ENCODE measurements at regions not wholly inside any gene's neighbourhood (a gene's known extent, or its start where the extent isn't known, plus 50 kb on each side); places are given as distances from the start of the nearest gene placed in this dataset.

DNA sequence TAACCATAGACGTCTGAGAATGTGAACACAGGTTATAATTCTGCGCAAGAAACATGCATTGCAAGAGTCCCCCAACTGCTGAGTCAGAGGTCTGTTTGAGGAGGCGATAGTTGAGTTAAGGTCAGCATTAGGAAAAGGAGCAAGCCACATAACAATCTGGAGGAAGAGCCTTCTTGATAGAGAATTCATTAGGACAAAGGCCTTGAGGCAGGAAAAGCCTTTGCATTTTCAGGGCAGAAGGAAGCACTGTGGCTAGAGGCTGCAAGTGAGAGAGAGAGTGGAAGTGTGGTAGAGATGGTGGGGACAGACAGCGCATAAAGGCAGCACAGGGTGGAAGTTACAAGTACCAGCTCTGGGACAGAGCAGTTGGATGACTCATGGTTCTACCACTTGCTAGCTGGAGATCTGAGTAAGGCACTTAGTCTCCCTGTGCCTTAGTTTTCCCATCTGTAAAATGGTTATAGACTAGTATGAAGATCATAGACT lies 125.8 kb upstream of the LNX1 start:
- WGBS (ENCODE audit: low lambda C conversion rate): 91% methylated on average over 4 of the region's 4 CpGs
- DNase-seq: no peak
- Histone ChIP-seq H3K27ac (ENCODE audit: low read depth in 2 of 2, low read length in 1 of 2) (no peak overlapping the region), H2AFZ (ENCODE audit: low read depth) (no peak overlapping the region), H4K20me1 (ENCODE audit: insufficient read depth) (no peaks in the 10 kb centered on the region), H3K27me3 (ENCODE audit: insufficient read depth) (no peaks in the 10 kb centered on the region), H3K9me2 (no peaks in the 10 kb centered on the region), H3K9ac (no peak overlapping the region), H3K4me3 (ENCODE audit: low read depth in 2 of 2, low read length in 1 of 2) (no peak overlapping the region), H3F3A (replicated peaks; ENCODE audit: insufficient read depth) (peaks cover 40% of the 10 kb centered on the region), H3K36me3 (replicated peaks in 1 of 2; ENCODE audit: control insufficient read depth in 1 of 2, insufficient read depth in 2 of 2, low read length in 1 of 2) (no peaks in the 10 kb centered on the region), H3K4me1 (ENCODE audit: control insufficient read depth in 1 of 2, insufficient read depth in 2 of 2, low read depth in 1 of 2, low read length in 1 of 2) (peaks cover 4 to 22% of the 10 kb centered on the region in 2 experiments), H3K9me3 (no peaks in the 10 kb centered on the region), H3K4me2 (no peak overlapping the region), H3K79me2 (ENCODE audit: insufficient read depth) (no peaks in the 10 kb centered on the region)
- ChIA-PET CTCF (interaction anchor here (0.6 to 1.8 kb wide), 3 partner anchors 28 to 518 kb away, joined by 3 to 4 read pairs (median 3); no protein-coding TSS in a partner anchor), POLR2A (no interaction called here)
- TF ChIP-seq TEAD4 (IDR thresholded peaks at IDR 0.05; ENCODE audit: borderline replicate concordance, insufficient read depth) (no peak), NRF1 (IDR thresholded peaks at IDR 0.05; ENCODE audit: low read depth, low read length) (no peak), ELF1 (IDR thresholded peaks at IDR 0.05) (no peak), FOXM1 (IDR thresholded peaks at IDR 0.05; ENCODE audit: low read depth) (no peak), RCOR1 (IDR thresholded peaks at IDR 0.05; ENCODE audit: low read length) (no peak), MXI1 (IDR thresholded peaks at IDR 0.05; ENCODE audit: low read depth, low read length) (no peak), MEF2A (IDR thresholded peaks at IDR 0.05; ENCODE audit: borderline replicate concordance, low read depth) (no peak), RXRA (IDR thresholded peaks at IDR 0.05; ENCODE audit: borderline replicate concordance, low read depth) (no peak), CHD2 (IDR thresholded peaks at IDR 0.05; ENCODE audit: low read length, partially characterized antibody) (no peak), FOSL2 (IDR thresholded peaks at IDR 0.05; ENCODE audit: borderline replicate concordance, low read depth) (no peak), POLR2AphosphoS5 (IDR thresholded peaks at IDR 0.05; ENCODE audit: low read depth, low read length) (no peak), GABPA (IDR thresholded peaks at IDR 0.05; ENCODE audit: low read depth) (no peak), RAD21 (IDR thresholded peaks at IDR 0.05; ENCODE audit: low read length) (no peak), SMC3 (IDR thresholded peaks at IDR 0.05; ENCODE audit: low read depth, low read length) (no peak), GATA2 (CRISPR knock-in tag; IDR thresholded peaks at IDR 0.05) (no peak), EZH2phosphoT487 (IDR thresholded peaks at IDR 0.05; ENCODE audit: borderline replicate concordance, low read depth) (no peak)
- TF ChIP-seq, protein P1, sequence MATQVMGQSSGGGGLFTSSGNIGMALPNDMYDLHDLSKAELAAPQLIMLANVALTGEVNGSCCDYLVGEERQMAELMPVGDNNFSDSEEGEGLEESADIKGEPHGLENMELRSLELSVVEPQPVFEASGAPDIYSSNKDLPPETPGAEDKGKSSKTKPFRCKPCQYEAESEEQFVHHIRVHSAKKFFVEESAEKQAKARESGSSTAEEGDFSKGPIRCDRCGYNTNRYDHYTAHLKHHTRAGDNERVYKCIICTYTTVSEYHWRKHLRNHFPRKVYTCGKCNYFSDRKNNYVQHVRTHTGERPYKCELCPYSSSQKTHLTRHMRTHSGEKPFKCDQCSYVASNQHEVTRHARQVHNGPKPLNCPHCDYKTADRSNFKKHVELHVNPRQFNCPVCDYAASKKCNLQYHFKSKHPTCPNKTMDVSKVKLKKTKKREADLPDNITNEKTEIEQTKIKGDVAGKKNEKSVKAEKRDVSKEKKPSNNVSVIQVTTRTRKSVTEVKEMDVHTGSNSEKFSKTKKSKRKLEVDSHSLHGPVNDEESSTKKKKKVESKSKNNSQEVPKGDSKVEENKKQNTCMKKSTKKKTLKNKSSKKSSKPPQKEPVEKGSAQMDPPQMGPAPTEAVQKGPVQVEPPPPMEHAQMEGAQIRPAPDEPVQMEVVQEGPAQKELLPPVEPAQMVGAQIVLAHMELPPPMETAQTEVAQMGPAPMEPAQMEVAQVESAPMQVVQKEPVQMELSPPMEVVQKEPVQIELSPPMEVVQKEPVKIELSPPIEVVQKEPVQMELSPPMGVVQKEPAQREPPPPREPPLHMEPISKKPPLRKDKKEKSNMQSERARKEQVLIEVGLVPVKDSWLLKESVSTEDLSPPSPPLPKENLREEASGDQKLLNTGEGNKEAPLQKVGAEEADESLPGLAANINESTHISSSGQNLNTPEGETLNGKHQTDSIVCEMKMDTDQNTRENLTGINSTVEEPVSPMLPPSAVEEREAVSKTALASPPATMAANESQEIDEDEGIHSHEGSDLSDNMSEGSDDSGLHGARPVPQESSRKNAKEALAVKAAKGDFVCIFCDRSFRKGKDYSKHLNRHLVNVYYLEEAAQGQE (IDR thresholded peaks at IDR 0.05; ENCODE audit: low read depth, low read length): no peak
- TF ChIP-seq, protein P2, sequence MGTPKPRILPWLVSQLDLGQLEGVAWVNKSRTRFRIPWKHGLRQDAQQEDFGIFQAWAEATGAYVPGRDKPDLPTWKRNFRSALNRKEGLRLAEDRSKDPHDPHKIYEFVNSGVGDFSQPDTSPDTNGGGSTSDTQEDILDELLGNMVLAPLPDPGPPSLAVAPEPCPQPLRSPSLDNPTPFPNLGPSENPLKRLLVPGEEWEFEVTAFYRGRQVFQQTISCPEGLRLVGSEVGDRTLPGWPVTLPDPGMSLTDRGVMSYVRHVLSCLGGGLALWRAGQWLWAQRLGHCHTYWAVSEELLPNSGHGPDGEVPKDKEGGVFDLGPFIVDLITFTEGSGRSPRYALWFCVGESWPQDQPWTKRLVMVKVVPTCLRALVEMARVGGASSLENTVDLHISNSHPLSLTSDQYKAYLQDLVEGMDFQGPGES (IDR thresholded peaks at IDR 0.05; ENCODE audit: low read depth, low read length): no peak
- TF ChIP-seq, protein P3, sequence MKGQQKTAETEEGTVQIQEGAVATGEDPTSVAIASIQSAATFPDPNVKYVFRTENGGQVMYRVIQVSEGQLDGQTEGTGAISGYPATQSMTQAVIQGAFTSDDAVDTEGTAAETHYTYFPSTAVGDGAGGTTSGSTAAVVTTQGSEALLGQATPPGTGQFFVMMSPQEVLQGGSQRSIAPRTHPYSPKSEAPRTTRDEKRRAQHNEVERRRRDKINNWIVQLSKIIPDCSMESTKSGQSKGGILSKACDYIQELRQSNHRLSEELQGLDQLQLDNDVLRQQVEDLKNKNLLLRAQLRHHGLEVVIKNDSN (IDR thresholded peaks at IDR 0.05; ENCODE audit: borderline replicate concordance, low read depth): no peak
